Hippocampal formation (tissue), 2 donors: ENCODE measurements at regions not wholly inside any gene's neighbourhood (a gene's known extent, or its start where the extent isn't known, plus 50 kb on each side); places are given as distances from the start of the nearest gene placed in this dataset.
"Not testable (repeated sequence)": the region's sequence is repeated elsewhere in the genome, so short reads cannot be mapped to it uniquely, and the experiment has no call there.

Experiments used
- DNase-seq, 2 donors: peaks; one replicate each; lab custom pipeline; 2025; lab: John Stamatoyannopoulos, UW

DNA sequence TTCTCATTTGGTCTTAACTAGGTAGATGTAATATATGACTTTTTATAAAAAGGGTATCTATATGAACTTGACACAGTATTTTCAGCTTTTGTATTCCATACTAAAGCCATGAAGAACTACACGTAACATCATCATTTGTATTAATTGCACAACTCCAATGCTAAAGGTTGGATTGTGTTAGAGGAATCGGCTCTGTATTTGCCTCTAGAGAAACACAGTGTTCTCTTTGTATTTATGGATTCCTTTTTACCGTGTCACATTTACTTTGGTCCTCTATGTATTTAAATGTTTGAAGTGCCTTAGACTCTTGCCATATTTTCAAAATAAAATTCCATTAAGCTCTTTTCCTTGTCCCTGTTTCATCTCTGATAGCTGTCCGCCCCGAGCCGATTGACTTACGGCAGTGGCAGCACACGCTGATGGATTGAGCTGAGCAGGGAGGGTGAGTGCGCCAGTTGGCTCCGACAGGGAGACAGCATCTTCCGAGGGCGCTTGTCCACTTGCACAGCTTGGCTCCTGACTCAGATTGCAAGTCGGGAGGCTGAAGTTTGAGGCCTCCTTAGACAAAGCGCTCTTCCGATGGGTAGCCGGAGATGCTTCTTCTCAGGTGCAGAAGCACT is 95.6 kb upstream of the DMRT1 start:
- no peak for DNase-seq

GRCh38 chr9:746661-747434 is 94.6 kb upstream of the DMRT1 start:
- DNase-seq, result no peak

GRCh38 chr9:747567-747966 is 93.9 kb upstream of the DMRT1 start:
- no peak for DNase-seq

DNA sequence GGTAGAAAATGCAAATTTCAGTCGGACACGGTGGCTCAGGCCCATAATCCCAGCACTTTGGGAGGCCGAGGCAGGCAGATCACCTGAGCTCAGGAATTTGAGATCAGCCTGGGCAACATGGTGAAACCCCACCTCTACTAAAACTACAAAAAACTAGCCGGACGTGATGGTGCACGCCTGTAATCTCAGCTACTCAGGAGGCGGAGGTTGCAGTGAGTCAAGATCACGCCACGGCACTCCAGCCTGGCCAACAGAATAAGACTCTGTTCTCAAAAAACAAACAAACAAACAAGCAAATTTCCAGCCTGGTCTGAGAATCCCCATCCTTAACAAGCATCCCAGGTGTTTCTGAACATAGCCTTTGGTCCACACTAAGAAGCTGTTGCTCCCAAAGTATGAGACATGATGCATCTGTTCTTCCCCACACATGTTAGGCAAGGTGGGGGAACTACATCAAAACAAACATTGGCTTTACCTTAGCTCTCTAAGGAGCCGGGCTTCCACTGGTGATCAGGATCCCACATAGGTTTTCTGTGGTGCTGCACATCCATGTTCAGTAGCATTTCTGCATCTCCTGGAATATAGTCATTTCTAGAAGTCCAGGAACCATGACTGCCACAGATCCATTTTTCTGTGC is 92.5 kb upstream of the DMRT1 start:
- no peak for DNase-seq

DNA sequence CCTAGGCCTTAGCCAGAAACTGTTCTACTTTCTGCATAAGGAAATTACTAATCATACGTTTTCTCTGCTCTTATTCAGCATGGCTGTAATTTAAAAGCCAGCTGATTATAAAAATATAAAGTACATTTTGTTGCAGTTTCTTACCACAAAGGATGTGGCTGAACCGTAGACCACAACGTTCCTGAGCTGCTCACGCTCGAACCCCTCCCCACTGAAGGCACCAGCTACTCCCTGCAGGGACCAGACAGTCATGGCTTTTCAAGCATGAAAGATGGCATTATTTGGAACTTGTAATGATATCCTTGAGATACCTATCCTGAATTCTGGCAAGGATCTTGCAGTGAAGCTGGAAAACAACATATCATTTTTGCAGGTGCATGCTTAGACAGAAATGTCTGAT is 91.8 kb upstream of the DMRT1 start:
- DNase-seq, result no peak

- no peak for DNase-seq
Measured at GRCh38 chr9:750249-750967, 91.1 kb upstream of the DMRT1 start.

DNA sequence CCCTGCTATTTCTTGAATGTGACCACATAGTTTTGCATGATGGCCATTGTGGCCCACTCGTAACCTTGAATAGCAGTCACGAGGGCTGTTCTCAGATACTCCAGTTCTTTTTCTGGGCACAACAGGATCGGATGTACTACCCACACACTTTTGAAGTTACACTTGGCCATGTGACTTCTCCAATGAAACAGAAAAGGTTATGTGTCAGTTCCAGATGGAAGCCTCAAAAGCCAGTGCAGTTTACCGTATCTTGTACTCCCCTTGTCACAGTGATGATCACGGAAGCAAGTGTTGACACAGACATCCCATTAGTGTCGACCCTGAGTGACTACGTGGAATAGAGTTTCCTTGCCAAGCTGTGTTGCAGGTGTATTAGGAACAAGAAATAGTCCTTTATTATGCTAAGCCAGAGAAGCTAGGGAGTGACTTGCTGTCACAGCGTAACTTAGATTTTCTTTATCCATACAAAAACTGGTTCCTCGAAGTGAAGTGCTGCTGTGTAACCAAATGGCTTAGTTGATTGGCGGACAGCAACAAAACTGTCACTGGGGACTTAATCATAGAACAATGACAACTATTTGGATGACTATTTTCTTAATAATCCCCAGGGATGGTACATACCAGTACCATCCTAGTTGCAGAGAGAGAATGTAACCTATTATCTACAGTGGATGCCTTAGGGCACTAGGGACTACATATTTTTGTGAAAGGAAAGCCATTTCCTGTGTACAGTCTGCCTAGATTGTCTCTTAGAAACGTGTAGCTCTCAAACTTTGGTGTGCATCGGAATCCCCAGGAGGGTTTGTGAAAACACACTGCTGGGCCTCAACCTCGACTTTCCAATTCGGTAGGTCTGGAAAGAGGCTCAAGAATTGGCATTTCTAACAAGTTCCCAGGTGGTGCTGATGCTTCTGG is 90.1 kb upstream of the DMRT1 start:
- no peak for DNase-seq

- DNase-seq, result no peak
Measured at GRCh38 chr9:752201-752600, 89.3 kb upstream of the DMRT1 start.

DNA sequence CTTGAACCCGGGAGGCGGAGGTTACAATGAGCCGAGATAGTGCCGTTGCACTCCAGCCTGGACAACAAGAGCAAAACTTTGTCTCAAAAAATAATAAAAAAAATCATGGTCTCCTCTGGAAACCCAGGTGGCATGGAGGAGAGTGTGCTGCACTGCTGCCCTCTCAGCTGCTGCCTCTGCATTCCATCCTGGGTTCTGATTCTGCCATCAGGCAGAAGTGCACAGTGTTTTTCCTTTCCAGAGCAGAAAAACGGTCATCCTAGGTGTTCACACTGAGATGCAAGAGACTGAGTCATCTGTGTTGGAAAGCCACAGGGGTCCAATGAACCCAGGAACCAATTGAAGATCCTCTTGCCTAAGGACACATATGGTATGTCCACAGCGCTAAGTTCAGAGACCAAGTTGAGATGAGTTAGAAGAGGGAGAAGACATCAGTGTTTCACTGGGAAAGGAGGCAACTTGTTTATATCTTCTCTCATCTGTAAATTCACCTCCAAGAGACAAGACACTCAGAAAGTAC is 88.8 kb upstream of the DMRT1 start:
- no peak for DNase-seq

DNA sequence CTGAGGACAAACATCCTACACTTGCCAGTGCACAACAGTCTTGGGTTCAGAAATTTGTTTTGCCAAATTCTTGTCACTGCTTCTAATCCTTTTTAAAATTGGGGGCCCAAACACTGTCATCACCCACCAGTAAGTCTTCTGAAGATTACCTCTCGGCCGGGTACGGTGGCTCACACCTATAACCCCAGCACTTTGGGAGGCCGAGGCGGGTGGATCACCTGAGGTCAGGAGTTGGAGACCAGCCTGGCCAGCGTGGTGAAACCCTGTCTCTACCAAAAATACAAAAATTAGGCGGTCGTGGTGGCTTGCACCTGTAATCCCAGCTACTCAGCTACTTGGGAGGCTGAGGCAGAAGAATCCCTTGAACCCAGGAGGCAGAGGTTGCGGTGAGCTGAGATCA is 87.8 kb upstream of the DMRT1 start:
- DNase-seq, result not testable (repeated sequence)

DNA sequence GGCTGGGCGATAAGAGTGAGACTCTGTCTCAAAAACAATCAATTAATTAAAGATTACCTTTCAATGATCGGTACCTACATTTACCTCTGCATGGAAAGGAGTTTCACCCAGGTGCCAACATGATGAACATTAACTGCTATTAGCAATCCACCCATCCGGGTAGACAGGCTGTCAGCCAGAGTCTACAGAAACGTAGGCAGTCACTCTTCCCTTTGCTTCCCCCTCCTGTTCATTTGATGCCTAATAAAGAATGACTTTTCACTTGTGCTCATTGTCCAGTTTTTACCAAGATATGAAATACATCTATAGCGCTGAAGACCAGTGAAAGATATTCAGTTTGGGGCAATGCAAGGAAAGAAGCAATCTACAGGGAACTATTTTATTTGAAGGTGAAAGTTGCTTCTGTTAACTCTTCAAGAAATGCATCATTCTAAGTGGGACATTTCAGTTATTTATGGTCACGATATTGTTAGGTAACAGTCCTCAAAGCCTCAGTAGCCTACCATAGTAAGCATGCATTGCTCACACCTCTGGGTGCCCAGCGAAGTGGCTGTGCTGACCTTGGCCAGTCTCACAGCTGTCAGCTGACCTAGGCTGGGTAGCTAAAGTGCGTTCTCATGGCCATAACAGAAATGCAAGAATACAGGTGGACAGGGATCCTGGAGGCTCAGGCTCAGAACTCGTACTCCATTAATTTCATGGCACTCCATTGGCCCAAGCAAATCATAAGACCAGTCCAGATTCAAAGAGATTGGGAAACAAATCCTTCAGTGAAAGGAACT is 87.2 kb upstream of the DMRT1 start:
- DNase-seq, result no peak

GRCh38 chr9:755454-756381 is 85.8 kb upstream of the DMRT1 start:
- no peak for DNase-seq

- DNase-seq, result peak; percentile 29 to 35
Measured at GRCh38 chr9:757246-757881, 84.1 kb upstream of the DMRT1 start.

- no peak for DNase-seq
Measured at GRCh38 chr9:758146-758545, 83.4 kb upstream of the DMRT1 start.

- DNase-seq, result no peak
Measured at GRCh38 chr9:759541-759940, 82.0 kb upstream of the DMRT1 start.

DNA sequence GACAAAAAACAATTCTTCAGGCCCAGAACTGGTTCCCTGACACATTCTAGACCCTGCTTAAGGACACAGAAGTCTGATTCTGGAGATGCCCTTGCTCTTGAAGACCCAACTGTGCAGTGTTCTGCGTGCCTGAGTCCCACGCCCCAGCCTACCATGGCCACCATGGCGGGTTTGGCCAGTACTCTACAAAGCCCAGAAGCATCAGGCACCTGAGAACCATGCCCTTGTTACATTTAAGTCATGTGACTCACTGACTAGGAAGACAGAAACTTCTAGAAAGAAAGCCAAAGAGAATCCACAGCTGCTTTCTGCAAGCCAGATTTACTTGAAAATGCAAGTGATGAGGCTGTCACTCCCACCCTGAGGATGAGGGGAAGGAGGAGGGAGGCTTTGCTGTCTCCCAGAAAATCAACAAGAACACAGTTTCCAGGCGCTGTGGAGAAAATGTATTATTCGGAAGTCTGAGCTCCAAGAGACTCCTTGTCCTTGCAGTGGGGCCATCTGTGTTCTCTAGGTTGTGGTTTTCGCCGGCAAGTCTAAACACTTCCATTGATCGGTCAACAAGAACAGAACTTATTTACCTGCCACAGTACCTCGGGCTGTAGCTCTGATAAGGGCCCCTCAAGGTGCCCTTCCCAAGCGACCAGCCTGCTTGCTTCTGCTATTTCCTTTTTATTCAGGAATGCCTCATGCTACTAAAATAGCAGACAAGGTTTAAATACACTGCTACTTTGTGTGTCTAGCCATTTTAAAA is 81.3 kb upstream of the DMRT1 start:
- no peak for DNase-seq

DNA sequence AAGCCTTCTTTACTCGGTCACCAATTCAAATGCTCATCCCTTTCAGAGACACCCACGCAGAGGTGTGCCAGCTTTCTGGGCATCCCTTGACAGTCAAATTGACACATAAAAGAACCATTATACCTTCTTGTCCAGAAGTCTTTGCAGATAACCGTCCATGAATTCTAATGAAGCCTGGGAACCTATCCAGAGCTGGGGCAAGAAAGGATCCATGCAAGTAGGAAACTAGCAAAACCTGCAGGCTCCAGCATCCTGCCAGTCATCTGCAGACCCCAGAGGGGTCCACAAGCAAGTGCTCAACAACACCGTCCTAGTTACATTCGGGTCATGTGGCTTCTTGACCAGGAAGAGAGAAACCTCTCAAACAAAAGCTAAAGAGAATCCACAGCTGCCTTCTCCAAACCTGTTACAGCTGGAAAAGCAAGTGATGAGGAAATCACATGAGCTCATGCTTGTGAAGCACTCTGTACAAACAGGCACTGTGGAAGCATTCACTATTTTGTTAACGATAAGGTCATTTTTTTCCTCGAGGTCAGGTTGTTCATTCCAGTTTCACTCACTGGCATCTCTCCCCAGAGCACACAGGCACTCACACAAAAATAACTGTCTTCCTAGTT is 80.2 kb upstream of the DMRT1 start:
- DNase-seq, result peak in 1 of 2 donors; percentile 30
